IgD-negative memory B cell (primary cell): ENCODE measurements at regions not wholly inside any gene's neighbourhood (a gene's known extent, or its start where the extent isn't known, plus 50 kb on each side); places are given as distances from the start of the nearest gene placed in this dataset.
A peak's percentile ranks its signal among the peaks of the same experiment; 100 is the strongest.
"Not testable (repeated sequence)": the region's sequence is repeated elsewhere in the genome, so short reads cannot be mapped to it uniquely, and the experiment has no call there.

Source experiments
- H3K27ac Mint-ChIP-seq, 3 donors: one replicate each; pipeline ENCODE4 v1.8.0; 2020 to 2022; ENCODE audit warnings: mild to moderate bottlenecking in 3 of 3, mixed read lengths in 3 of 3, moderate library complexity in 1 of 3
- H3K27me3 Mint-ChIP-seq: one replicate; pipeline ENCODE4 v1.8.0; 2021; ENCODE audit warnings: mixed read lengths
- H3K36me3 Mint-ChIP-seq: one replicate; pipeline ENCODE4 v1.8.0; 2020; ENCODE audit warnings: mild to moderate bottlenecking, mixed read lengths
- H3K4me1 Mint-ChIP-seq, 3 donors: one replicate each; pipeline ENCODE4 v1.8.0; 2020 to 2022; ENCODE audit warnings: mixed read lengths in 3 of 3, mild to moderate bottlenecking in 1 of 3
- H3K4me3 Mint-ChIP-seq, 4 donors: one replicate each; pipeline ENCODE4 v1.8.0; 2020 to 2022; ENCODE audit warnings: mild to moderate bottlenecking in 4 of 4, mixed read lengths in 4 of 4, moderate library complexity in 3 of 4
- H3K9me3 Mint-ChIP-seq, 3 donors: one replicate each; pipeline ENCODE4 v1.8.0; 2020 to 2021; ENCODE audit warnings: mixed read lengths in 3 of 3, mild to moderate bottlenecking in 1 of 3

- H3K4me1 Mint-ChIP-seq = no peaks in the 10 kb centered on the region
- H3K36me3 Mint-ChIP-seq = peaks cover 2% of the 10 kb centered on the region
- no peak overlapping the region for H3K27ac Mint-ChIP-seq
- H3K4me3 Mint-ChIP-seq = no peak overlapping the region
- H3K9me3 Mint-ChIP-seq = peaks cover 6 to 12% (median 7%) of the 10 kb centered on the region in 3 donors
- no peaks in the 10 kb centered on the region for H3K27me3 Mint-ChIP-seq
Observed at GRCh38 chr19:28130066-28130511, 1082.9 kb downstream of the UQCRFS1 start.

GRCh38 chr19:28128341-28128740 lies 1084.6 kb downstream of the UQCRFS1 start:
- Mint-ChIP-seq H3K27me3 (no peaks in the 10 kb centered on the region), H3K4me3 (no peak overlapping the region)

GRCh38 chr19:28126135-28126898 lies 1086.6 kb downstream of the UQCRFS1 start:
- H3K27me3 Mint-ChIP-seq = no peaks in the 10 kb centered on the region
- no peaks in the 10 kb centered on the region for H3K4me1 Mint-ChIP-seq
- no peak overlapping the region for H3K27ac Mint-ChIP-seq
- no peak overlapping the region for H3K4me3 Mint-ChIP-seq
- peaks cover 3% of the 10 kb centered on the region for H3K36me3 Mint-ChIP-seq
- H3K9me3 Mint-ChIP-seq = peaks cover 7 to 9% (median 8%) of the 10 kb centered on the region in 3 donors

More at GRCh38 chr19:28128341-28128740, 1084.6 kb downstream of the UQCRFS1 start:
- Mint-ChIP-seq H3K27ac (no peak overlapping the region), H3K4me1 (no peaks in the 10 kb centered on the region), H3K36me3 (peaks cover 2% of the 10 kb centered on the region), H3K9me3 (peaks cover 7 to 9% (median 8%) of the 10 kb centered on the region in 3 donors)

GRCh38 chr19:28122734-28123133 lies 1090.2 kb downstream of the UQCRFS1 start:
- Mint-ChIP-seq H3K4me3 (no peak overlapping the region), H3K36me3 (peaks cover 3% of the 10 kb centered on the region), H3K4me1 (no peaks in the 10 kb centered on the region), H3K9me3 (peaks cover 2 to 10% (median 8%) of the 10 kb centered on the region in 3 donors), H3K27me3 (no peaks in the 10 kb centered on the region), H3K27ac (no peak overlapping the region)

- Mint-ChIP-seq H3K4me1 (no peaks in the 10 kb centered on the region), H3K36me3 (peaks cover 3% of the 10 kb centered on the region), H3K4me3 (no peak overlapping the region), H3K9me3 (peaks cover 4 to 11% (median 4%) of the 10 kb centered on the region in 3 donors), H3K27ac (no peak overlapping the region), H3K27me3 (no peaks in the 10 kb centered on the region)
Observed at GRCh38 chr19:28118235-28118634, 1094.7 kb downstream of the UQCRFS1 start.

- H3K27ac Mint-ChIP-seq = no peak overlapping the region
- no peaks in the 10 kb centered on the region for H3K27me3 Mint-ChIP-seq
- H3K4me3 Mint-ChIP-seq = no peak overlapping the region
- no peaks in the 10 kb centered on the region for H3K4me1 Mint-ChIP-seq
- H3K9me3 Mint-ChIP-seq = peaks cover 4 to 11% (median 6%) of the 10 kb centered on the region in 3 donors
- H3K36me3 Mint-ChIP-seq = peaks cover 1% of the 10 kb centered on the region
Observed at GRCh38 chr19:28117143-28117542, 1095.8 kb downstream of the UQCRFS1 start.

- H3K27me3 Mint-ChIP-seq, H3K4me3 Mint-ChIP-seq, H3K27ac Mint-ChIP-seq, H3K4me1 Mint-ChIP-seq, H3K36me3 Mint-ChIP-seq: not testable (repeated sequence)
- H3K9me3 Mint-ChIP-seq = peaks cover 6 to 11% (median 6%) of the 10 kb centered on the region in 3 donors
Observed at GRCh38 chr19:28116379-28116778, 1096.6 kb downstream of the UQCRFS1 start.

GRCh38 chr19:28103921-28104320 lies 1109.0 kb downstream of the UQCRFS1 start:
- H3K36me3 Mint-ChIP-seq = no peaks in the 10 kb centered on the region
- H3K4me3 Mint-ChIP-seq = peak overlapping the region in 1 of 4 donors; percentile 2
- H3K9me3 Mint-ChIP-seq = peaks cover 0 to 11% (median 3%) of the 10 kb centered on the region in 3 donors
- H3K4me1 Mint-ChIP-seq = no peaks in the 10 kb centered on the region
- no peaks in the 10 kb centered on the region for H3K27me3 Mint-ChIP-seq
- no peak overlapping the region for H3K27ac Mint-ChIP-seq

- not testable (repeated sequence) for H3K9me3 Mint-ChIP-seq, H3K4me3 Mint-ChIP-seq, H3K27ac Mint-ChIP-seq, H3K27me3 Mint-ChIP-seq, H3K4me1 Mint-ChIP-seq, H3K36me3 Mint-ChIP-seq
Observed at GRCh38 chr19:28084659-28085157, 1128.2 kb downstream of the UQCRFS1 start.

GRCh38 chr19:28076628-28077027 lies 1136.3 kb downstream of the UQCRFS1 start:
- H3K4me3 Mint-ChIP-seq = no peak overlapping the region
- H3K36me3 Mint-ChIP-seq = no peaks in the 10 kb centered on the region
- no peaks in the 10 kb centered on the region for H3K27me3 Mint-ChIP-seq
- H3K9me3 Mint-ChIP-seq = peaks cover 3 to 8% (median 3%) of the 10 kb centered on the region in 3 donors
- peaks cover 0 to 1% (median 0%) of the 10 kb centered on the region in 3 donors for H3K4me1 Mint-ChIP-seq
- H3K27ac Mint-ChIP-seq = no peak overlapping the region

GRCh38 chr19:28075229-28075628 lies 1137.7 kb downstream of the UQCRFS1 start:
- H3K4me1 Mint-ChIP-seq = peaks cover 0 to 1% (median 0%) of the 10 kb centered on the region in 3 donors
- H3K27ac Mint-ChIP-seq = peak overlapping the region in 1 of 3 donors; percentile 71
- H3K36me3 Mint-ChIP-seq = no peaks in the 10 kb centered on the region
- no peak overlapping the region for H3K4me3 Mint-ChIP-seq
- H3K27me3 Mint-ChIP-seq = no peaks in the 10 kb centered on the region
- H3K9me3 Mint-ChIP-seq = peaks cover 3 to 5% (median 3%) of the 10 kb centered on the region in 3 donors

- Mint-ChIP-seq H3K4me3 (no peak overlapping the region), H3K27ac (no peak overlapping the region), H3K9me3 (peaks cover 2 to 5% (median 3%) of the 10 kb centered on the region in 3 donors), H3K4me1 (peaks cover 0 to 1% (median 0%) of the 10 kb centered on the region in 3 donors), H3K36me3 (no peaks in the 10 kb centered on the region), H3K27me3 (no peaks in the 10 kb centered on the region)
Observed at GRCh38 chr19:28074773-28075172, 1138.2 kb downstream of the UQCRFS1 start.

- H3K27me3 Mint-ChIP-seq = no peaks in the 10 kb centered on the region
- H3K4me1 Mint-ChIP-seq = no peaks in the 10 kb centered on the region
- H3K36me3 Mint-ChIP-seq = no peaks in the 10 kb centered on the region
- no peak overlapping the region for H3K4me3 Mint-ChIP-seq
- H3K9me3 Mint-ChIP-seq = peaks cover 0 to 10% (median 0%) of the 10 kb centered on the region in 3 donors
- no peak overlapping the region for H3K27ac Mint-ChIP-seq
Observed at GRCh38 chr19:28067882-28068281, 1145.1 kb downstream of the UQCRFS1 start.

- Mint-ChIP-seq H3K27ac (no peak overlapping the region), H3K4me3 (no peak overlapping the region)
Observed at GRCh38 chr19:28066988-28067387, 1146.0 kb downstream of the UQCRFS1 start.

GRCh38 chr19:28066161-28066560 lies 1146.8 kb downstream of the UQCRFS1 start:
- H3K4me1 Mint-ChIP-seq = no peaks in the 10 kb centered on the region
- no peak overlapping the region for H3K27ac Mint-ChIP-seq
- peaks cover 0 to 8% (median 0%) of the 10 kb centered on the region in 3 donors for H3K9me3 Mint-ChIP-seq
- H3K27me3 Mint-ChIP-seq = no peaks in the 10 kb centered on the region
- H3K36me3 Mint-ChIP-seq = no peaks in the 10 kb centered on the region
- no peak overlapping the region for H3K4me3 Mint-ChIP-seq

More at GRCh38 chr19:28066988-28067387, 1146.0 kb downstream of the UQCRFS1 start:
- peaks cover 0 to 10% (median 0%) of the 10 kb centered on the region in 3 donors for H3K9me3 Mint-ChIP-seq
- H3K4me1 Mint-ChIP-seq = no peaks in the 10 kb centered on the region
- no peaks in the 10 kb centered on the region for H3K27me3 Mint-ChIP-seq
- H3K36me3 Mint-ChIP-seq = no peaks in the 10 kb centered on the region

GRCh38 chr19:28065026-28065425 lies 1147.9 kb downstream of the UQCRFS1 start:
- no peak overlapping the region for H3K4me3 Mint-ChIP-seq
- no peaks in the 10 kb centered on the region for H3K4me1 Mint-ChIP-seq
- H3K36me3 Mint-ChIP-seq = no peaks in the 10 kb centered on the region
- H3K27ac Mint-ChIP-seq = no peak overlapping the region
- peaks cover 0 to 8% (median 0%) of the 10 kb centered on the region in 3 donors for H3K9me3 Mint-ChIP-seq
- no peaks in the 10 kb centered on the region for H3K27me3 Mint-ChIP-seq
